ENCODE measurements at regions not wholly inside any gene's neighbourhood (a gene's known extent, or its start where the extent isn't known, plus 50 kb on each side); places are given as distances from the start of the nearest gene placed in this dataset.

GRCh38 chr12:88665071-88665470, 84.8 kb upstream of the KITLG start:
- no peak for DNase-seq

- no peak for DNase-seq
Observed at GRCh38 chr12:88662961-88663360, 82.7 kb upstream of the KITLG start.

GRCh38 chr12:88662093-88662492, 81.8 kb upstream of the KITLG start:
- DNase-seq = no peak

- DNase-seq = no peak
Observed at GRCh38 chr12:88658009-88658408, 77.7 kb upstream of the KITLG start.

- DNase-seq = no peak
Observed at GRCh38 chr12:88650715-88651114, 70.4 kb upstream of the KITLG start.

- no peak for DNase-seq
Observed at GRCh38 chr12:88648625-88649024, 68.4 kb upstream of the KITLG start.

GRCh38 chr12:88646824-88647223, 66.6 kb upstream of the KITLG start:
- DNase-seq = no peak

GRCh38 chr12:88645816-88646215, 65.5 kb upstream of the KITLG start:
- no peak for DNase-seq

GRCh38 chr12:88644946-88645702, 64.9 kb upstream of the KITLG start:
- DNase-seq = no peak

GRCh38 chr12:88643685-88644084, 63.4 kb upstream of the KITLG start:
- no peak for DNase-seq

- DNase-seq = no peak
Observed at GRCh38 chr12:88642675-88643431, 62.6 kb upstream of the KITLG start.

GRCh38 chr12:88638966-88639760, 58.9 kb upstream of the KITLG start:
- no peak for DNase-seq

- no peak for DNase-seq
Observed at GRCh38 chr12:88638388-88638787, 58.1 kb upstream of the KITLG start.

- no peak for DNase-seq
Observed at GRCh38 chr12:88634008-88634407, 53.7 kb upstream of the KITLG start.

GRCh38 chr12:88633312-88633711, 53.0 kb upstream of the KITLG start:
- DNase-seq = no peak

GRCh38 chr12:88630561-88630960, 50.3 kb upstream of the KITLG start:
- no peak for DNase-seq
